NCI-H526 treated with DMSO at 0.1 percent for 48 hours (cell line): ENCODE measurements at regions not wholly inside any gene's neighbourhood (a gene's known extent, or its start where the extent isn't known, plus 50 kb on each side); places are given as distances from the start of the nearest gene placed in this dataset.
"Not testable (repeated sequence)": the region's sequence is repeated elsewhere in the genome, so short reads cannot be mapped to it uniquely, and the experiment has no call there.

Source experiments
- DNase-seq: peaks from one replicate; lab custom pipeline; 2025; lab: John Stamatoyannopoulos, UW

- no peak for DNase-seq
These were observed 276.7 kb upstream of the GRIA3 start for GRCh38 chrX:122907375-122907774.

GRCh38 chrX:122910697-122911096, 273.4 kb upstream of the GRIA3 start:
- DNase-seq, result no peak

- no peak for DNase-seq
These were observed 270.9 kb upstream of the GRIA3 start for GRCh38 chrX:122913134-122913533.

- DNase-seq, result no peak
These were observed 270.3 kb upstream of the GRIA3 start for GRCh38 chrX:122913764-122914163.

GRCh38 chrX:122914256-122914655, 269.8 kb upstream of the GRIA3 start:
- DNase-seq, result no peak

GRCh38 chrX:122934131-122934530, 249.9 kb upstream of the GRIA3 start:
- no peak for DNase-seq

- no peak for DNase-seq
These were observed 243.9 kb upstream of the GRIA3 start for GRCh38 chrX:122940199-122940598.

GRCh38 chrX:122941806-122942205, 242.3 kb upstream of the GRIA3 start:
- DNase-seq, result no peak

- no peak for DNase-seq
These were observed 240.2 kb upstream of the GRIA3 start for GRCh38 chrX:122943918-122944317.

GRCh38 chrX:122945328-122945727, 238.8 kb upstream of the GRIA3 start:
- DNase-seq, result no peak

- DNase-seq, result no peak
These were observed 211.5 kb upstream of the GRIA3 start for GRCh38 chrX:122972604-122973003.

- no peak for DNase-seq
These were observed 201.6 kb upstream of the GRIA3 start for GRCh38 chrX:122982521-122982920.

- not testable (repeated sequence) for DNase-seq
These were observed 181.2 kb upstream of the GRIA3 start for GRCh38 chrX:123002844-123003243.

- DNase-seq, result no peak
These were observed 170.9 kb upstream of the GRIA3 start for GRCh38 chrX:123013141-123013540.

GRCh38 chrX:123036401-123036800, 147.7 kb upstream of the GRIA3 start:
- DNase-seq, result no peak

GRCh38 chrX:123049071-123049625, 134.9 kb upstream of the GRIA3 start:
- DNase-seq, result no peak

GRCh38 chrX:123060986-123061385, 123.1 kb upstream of the GRIA3 start:
- DNase-seq, result no peak

- no peak for DNase-seq
These were observed 120.0 kb upstream of the GRIA3 start for GRCh38 chrX:123064053-123064452.

- no peak for DNase-seq
These were observed 111.2 kb upstream of the GRIA3 start for GRCh38 chrX:123072686-123073385.

GRCh38 chrX:123075947-123076561, 108.0 kb upstream of the GRIA3 start:
- DNase-seq, result no peak

GRCh38 chrX:123077631-123078030, 106.4 kb upstream of the GRIA3 start:
- DNase-seq, result no peak

GRCh38 chrX:123080065-123080464, 104.0 kb upstream of the GRIA3 start:
- DNase-seq, result no peak

- no peak for DNase-seq
These were observed 102.3 kb upstream of the GRIA3 start for GRCh38 chrX:123081776-123082175.

- no peak for DNase-seq
These were observed 100.2 kb upstream of the GRIA3 start for GRCh38 chrX:123083924-123084323.
